ENCODE measurements at regions not wholly inside any gene's neighbourhood (a gene's known extent, or its start where the extent isn't known, plus 50 kb on each side); places are given as distances from the start of the nearest gene placed in this dataset.
"Not testable (repeated sequence)": the region's sequence is repeated elsewhere in the genome, so short reads cannot be mapped to it uniquely, and the experiment has no call there.

GRCh38 chr4:171348090-171348489 lies 465.1 kb upstream of the GALNTL6 start:
- no peak for DNase-seq (ENCODE audit: low read depth)

GRCh38 chr4:171342646-171343045 lies 470.6 kb upstream of the GALNTL6 start:
- DNase-seq (ENCODE audit: low read depth) = no peak

GRCh38 chr4:171340258-171340657 lies 472.9 kb upstream of the GALNTL6 start:
- no peak for DNase-seq (ENCODE audit: low read depth)

DNA sequence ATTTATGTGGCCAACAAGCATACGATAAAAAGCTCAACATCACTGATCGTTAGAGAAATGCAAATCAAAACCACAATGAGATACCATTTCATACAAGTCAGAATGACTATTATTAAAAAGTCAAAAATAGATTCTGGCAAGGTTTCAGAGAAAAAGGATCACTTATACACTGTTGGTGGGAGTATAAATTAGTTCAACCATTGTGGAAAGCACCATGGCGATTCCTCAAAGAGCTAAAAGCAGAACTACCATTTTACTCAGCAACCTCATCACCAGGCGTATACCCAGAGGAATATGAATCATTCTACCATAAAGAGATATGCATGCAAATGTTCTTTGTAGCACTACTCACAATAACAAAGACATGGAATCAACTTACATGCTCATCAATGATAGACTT lies 478.7 kb upstream of the GALNTL6 start:
- DNase-seq (ENCODE audit: low read depth) = no peak

DNA sequence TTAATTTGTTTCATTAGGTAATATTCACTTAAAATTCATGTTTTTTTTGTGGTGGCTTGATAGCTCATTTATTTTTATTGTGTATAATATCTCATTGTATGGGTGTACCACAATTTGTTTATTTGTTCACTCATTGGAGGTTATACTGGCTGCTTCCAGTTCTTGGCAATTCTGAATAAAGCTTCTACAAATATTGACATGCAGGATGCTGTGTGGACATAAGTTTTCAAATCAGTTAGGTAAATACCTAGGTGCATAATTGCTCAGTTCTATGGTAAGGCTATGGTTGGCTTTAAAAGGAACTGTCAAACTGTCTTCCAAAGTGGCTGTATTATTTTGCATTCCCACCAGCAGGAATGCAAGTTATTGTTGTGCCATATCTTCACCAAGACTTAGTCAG lies 504.5 kb upstream of the GALNTL6 start:
- DNase-seq (ENCODE audit: low read depth) = no peak

DNA sequence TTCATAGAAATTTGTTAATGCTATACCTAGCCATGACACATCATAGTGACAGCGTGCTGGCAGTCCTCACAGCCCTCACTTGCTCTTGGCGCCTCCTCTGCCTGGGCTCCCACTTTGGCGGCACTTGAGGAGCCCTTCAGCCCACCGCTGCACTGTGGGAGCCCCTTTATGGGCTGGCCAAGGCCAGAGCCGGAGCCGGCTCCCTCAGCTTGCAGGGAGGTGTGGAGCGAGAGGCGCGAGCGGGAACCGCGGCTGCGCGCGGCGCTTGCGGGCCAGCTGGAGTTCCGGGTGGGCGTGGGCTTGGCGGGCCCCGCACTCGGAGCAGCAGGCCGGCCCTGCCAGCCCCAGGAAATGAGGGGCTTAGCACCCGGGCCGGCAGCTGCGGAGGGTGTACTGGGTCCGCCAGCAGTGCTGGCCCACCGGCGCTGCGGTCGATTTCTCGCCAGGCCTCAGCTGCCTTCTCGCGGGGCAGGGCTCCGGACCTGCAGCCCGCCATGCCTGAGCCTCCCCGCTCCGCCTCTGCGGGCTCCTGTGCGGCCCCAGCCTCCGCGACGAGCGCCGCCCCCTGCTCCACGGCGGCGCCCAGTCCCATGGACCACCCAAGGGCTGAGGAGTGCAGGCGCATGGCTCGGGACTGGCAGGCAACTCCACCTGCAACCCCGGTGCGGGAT lies 515.0 kb upstream of the GALNTL6 start:
- not testable (repeated sequence) for DNase-seq (ENCODE audit: low read depth)

- no peak for DNase-seq (ENCODE audit: low read depth)
Measured at GRCh38 chr4:171288816-171289432, 524.3 kb upstream of the GALNTL6 start.

GRCh38 chr4:171281359-171281758 lies 531.8 kb upstream of the GALNTL6 start:
- no peak for DNase-seq (ENCODE audit: low read depth)

GRCh38 chr4:171279131-171279530 lies 534.1 kb upstream of the GALNTL6 start:
- no peak for DNase-seq (ENCODE audit: low read depth)

DNA sequence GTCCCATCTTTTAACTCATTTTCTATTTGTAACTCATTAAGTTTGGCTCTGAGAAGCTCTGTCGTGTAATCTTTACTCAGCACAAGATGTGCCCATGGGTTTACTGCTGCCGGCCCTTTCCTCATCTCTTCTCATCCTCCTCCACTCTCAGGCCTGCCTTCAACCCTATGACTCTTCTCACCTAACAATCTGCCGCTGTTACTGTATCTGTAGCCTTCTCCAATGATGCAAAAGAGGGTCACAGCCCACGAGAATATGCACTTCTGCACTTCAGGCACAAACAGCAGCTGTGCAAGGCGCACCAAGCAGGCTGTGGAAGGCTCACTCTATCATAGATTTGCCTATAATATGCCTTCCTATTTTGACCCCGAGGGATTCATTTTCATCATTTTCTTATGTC lies 546.5 kb upstream of the GALNTL6 start:
- DNase-seq (ENCODE audit: low read depth) = no peak

- no peak for DNase-seq (ENCODE audit: low read depth)
Measured at GRCh38 chr4:171265190-171265818, 547.9 kb upstream of the GALNTL6 start.

DNA sequence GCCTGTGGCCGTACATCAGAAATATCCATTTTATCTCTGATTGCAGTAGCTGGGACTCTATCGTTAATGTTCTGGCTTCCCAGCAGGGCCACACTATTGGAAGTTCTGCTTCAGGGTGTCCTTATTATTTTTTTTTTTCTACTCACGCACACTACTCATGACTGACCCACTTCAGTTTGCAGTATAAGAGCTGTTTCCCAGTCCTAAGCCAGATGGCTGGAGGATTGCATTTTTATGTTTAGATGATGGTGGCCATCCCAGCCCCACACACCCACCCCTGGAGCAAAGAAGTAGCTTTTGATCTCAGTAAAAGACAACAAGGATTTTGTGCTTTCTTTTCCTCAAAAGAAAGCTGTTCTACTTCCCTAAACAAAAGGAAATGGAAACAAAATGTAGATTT lies 557.0 kb upstream of the GALNTL6 start:
- no peak for DNase-seq (ENCODE audit: low read depth)

DNA sequence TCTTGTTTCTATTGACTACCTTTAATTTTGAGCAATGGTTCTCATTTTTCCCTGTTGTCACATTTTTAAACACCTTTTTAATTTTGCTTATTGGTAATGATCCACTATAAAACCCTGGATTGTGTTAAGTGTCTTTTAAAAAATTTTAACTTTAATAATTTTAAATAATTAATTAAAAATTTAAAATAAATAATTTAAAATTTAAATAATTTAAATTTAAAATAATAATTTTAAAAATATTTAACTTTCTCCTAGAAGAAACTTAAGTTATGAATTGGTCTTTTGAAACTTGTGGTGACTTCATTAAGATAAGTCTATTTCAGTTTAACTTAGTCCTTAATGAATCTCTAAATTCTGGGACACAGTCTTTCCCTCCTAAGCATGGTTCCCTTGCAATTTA lies 566.3 kb upstream of the GALNTL6 start:
- no peak for DNase-seq (ENCODE audit: low read depth)

DNA sequence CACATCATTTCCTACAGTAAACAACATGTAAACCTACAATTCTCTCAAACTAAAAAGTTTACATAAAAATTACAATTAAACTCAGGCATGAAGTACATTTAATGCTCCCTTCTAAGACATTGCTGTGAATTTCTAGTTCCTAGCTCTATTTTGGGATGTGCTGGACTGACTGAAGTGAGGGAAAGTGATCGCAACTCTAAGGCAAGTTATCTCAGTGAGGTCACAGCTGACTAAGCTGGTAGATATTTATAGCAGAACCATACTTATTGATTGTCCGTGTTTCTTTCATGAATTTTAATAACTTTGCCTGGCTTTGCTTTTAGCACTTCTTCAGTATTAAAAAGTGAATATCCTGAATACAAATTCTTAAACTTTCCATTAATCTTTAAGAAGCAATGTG lies 570.4 kb upstream of the GALNTL6 start:
- DNase-seq (ENCODE audit: low read depth) = no peak

DNA sequence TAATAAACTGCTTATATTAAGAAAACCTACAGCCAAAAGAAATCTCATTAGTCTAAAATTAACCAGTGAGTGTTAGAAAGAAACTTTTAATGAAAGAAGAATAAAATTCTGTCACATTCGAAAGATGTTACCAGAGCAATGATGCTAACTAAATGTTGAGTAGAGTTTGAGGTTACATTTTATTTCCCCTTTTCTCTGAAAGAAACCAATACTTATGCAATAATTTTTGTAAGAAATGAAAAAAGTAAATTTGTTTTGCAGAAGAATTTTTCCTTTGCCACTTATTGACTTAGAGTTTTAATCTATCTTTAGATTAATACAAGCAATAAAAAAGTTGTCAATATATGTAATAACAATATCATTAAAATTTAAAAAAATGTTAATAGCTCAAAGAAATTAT lies 574.0 kb upstream of the GALNTL6 start:
- no peak for DNase-seq (ENCODE audit: low read depth)

GRCh38 chr4:171235521-171235920 lies 577.7 kb upstream of the GALNTL6 start:
- no peak for DNase-seq (ENCODE audit: low read depth)

DNA sequence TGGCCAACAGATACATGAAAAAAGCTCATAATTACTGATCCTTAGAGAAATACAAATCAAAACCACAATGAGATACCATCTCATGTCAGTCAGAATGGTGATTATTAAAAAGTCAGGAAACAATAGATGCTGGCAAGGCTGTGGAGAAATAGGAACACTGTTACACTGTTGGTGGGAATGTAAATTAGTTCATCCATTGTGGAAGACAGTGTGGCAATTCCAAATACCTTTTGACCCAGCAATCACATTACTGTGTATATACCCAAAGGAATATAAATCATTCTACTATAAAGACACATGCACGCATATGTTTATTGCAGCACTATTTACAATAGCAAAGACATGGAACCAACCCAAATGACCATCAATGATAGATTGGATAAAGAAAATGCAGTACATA lies 583.9 kb upstream of the GALNTL6 start:
- DNase-seq (ENCODE audit: low read depth) = not testable (repeated sequence)

- DNase-seq (ENCODE audit: low read depth) = no peak
Measured at GRCh38 chr4:171221181-171221580, 592.0 kb upstream of the GALNTL6 start.

- DNase-seq (ENCODE audit: low read depth) = no peak
Measured at GRCh38 chr4:171203425-171203824, 609.8 kb upstream of the GALNTL6 start.

DNA sequence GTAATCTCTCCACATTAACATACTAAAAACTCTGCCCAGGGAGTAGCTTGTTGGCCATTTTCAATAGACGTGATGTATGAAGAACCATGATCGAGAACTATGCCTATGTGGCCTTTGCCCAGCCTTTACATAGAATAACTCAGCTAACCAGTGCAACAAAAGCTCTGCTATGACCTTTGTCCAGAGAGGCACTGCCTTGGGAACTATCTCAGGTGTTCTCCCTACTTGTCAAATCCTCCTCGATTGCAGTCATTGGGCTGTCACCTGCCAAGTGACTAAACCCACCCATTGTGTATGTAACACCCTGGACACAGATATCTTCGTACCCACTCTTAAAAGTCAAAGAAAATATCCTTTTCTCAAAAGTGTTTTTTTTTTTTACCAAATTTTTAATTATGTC lies 610.3 kb upstream of the GALNTL6 start:
- DNase-seq (ENCODE audit: low read depth) = no peak

- no peak for DNase-seq (ENCODE audit: low read depth)
Measured at GRCh38 chr4:171186700-171187099, 626.5 kb upstream of the GALNTL6 start.

- DNase-seq (ENCODE audit: low read depth) = no peak
Measured at GRCh38 chr4:171181090-171181489, 632.1 kb upstream of the GALNTL6 start.

DNA sequence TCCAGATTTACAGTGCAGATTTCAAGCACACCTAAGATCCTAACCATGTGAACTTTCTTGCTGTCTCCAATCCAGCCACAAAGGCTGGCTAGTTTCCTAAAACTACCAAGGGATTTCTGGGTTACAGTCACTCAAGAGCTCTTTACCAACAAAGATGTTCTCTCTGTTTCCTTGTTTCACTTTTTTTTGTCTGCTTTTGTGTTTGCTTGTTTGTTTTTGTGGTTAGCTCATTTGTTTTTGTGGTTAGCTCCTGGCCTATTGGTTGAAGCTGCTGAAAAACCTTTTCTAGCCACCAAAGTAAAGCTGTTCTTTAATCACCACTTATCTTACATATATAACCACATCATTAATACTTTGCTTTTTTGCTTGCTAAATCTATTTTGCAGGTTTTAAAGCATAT lies 642.5 kb upstream of the GALNTL6 start:
- DNase-seq (ENCODE audit: low read depth) = no peak

DNA sequence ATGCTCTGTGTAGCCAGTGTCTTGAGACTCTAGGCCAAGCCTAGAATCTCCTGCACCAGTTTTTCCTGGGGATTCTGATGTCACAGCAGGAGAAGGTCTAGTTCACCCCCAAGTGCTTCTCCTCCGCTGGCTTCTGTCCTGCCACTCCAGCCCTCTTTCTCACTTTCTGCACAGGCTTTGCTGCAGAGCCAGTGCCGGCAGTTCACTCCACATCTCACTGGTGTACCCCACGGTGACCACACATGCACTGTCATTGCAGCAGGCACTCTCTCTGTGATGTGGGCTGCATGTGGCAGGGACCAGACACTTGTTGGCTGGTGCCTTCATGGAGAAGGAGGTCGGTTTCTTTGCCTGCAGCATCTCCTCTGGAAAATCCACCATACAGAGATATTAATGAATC lies 643.8 kb upstream of the GALNTL6 start:
- DNase-seq (ENCODE audit: low read depth) = no peak

Measured in activated T-cell treated with anti-CD3 and anti-CD28 coated beads for 48 hours (primary cell).